OCI-LY7 (cell line): ENCODE measurements at regions not wholly inside any gene's neighbourhood (a gene's known extent, or its start where the extent isn't known, plus 50 kb on each side); places are given as distances from the start of the nearest gene placed in this dataset.

Source experiments
- BruUV-seq: library from RNA; stranded (reverse); fragments of 400-500 nt; replicated peaks from 2 replicates; lab custom pipeline; 2021; lab: Mats Ljungman, UMichigan
- CTCF ChIA-PET: fragments of 300-600 bp; sonication (Branson Sonifier 250); formaldehyde crosslinking; loops from one replicate; lab custom pipeline; 2022; ENCODE audit warnings: antibody characterized with exemption; ENCODE audit not compliant: unreplicated experiment; lab: Charles Lee
- POLR2A ChIA-PET: fragments of 300-600 bp; sonication (Branson Sonifier 250); formaldehyde crosslinking; loops from one replicate; lab custom pipeline; 2022; ENCODE audit warnings: antibody characterized with exemption; lab: Charles Lee
- DNase-seq: peaks from one replicate; pipeline ENCODE4 v3.0.0-alpha.2; 2015; ENCODE audit warnings: low spot score
- H2AFZ ChIP-seq: fragments of 200-600 bp; sonication (generic), shearing (Covaris generic); 2 replicates; pipeline ENCODE4 v1.6.1; 2014; ENCODE audit warnings: mild to moderate bottlenecking, antibody characterized with exemption, low read length, moderate library complexity
- H3K27ac ChIP-seq: fragments of 200-600 bp; sonication (generic); 2 replicates; pipeline ENCODE4 v1.5.1; 2014; ENCODE audit warnings: mixed run types, low read depth, mild to moderate bottlenecking, moderate library complexity, low read length, inconsistent platforms; ENCODE audit not compliant: poor library complexity, severe bottlenecking
- H3K36me3 ChIP-seq: fragments of 200-600 bp; sonication (generic); 2 replicates; pipeline ENCODE4 v1.6.1; 2014; ENCODE audit warnings: mild to moderate bottlenecking, antibody characterized with exemption, low read length, moderate library complexity, mixed read lengths; ENCODE audit not compliant: insufficient read depth
- H3K4me1 ChIP-seq: fragments of 200-600 bp; sonication (generic); 2 replicates; pipeline ENCODE4 v1.5.1; 2014; ENCODE audit warnings: mild to moderate bottlenecking, low read length; ENCODE audit not compliant: insufficient read depth, poor library complexity, severe bottlenecking
- H3K4me2 ChIP-seq: fragments of 200-600 bp; sonication (generic); 2 replicates; pipeline ENCODE4 v1.6.1; 2014; ENCODE audit warnings: mild to moderate bottlenecking, low read length
- H3K4me3 ChIP-seq: fragments of 200-600 bp; sonication (generic); 2 replicates; pipeline ENCODE4 v1.5.1; 2014; ENCODE audit warnings: mild to moderate bottlenecking, low read depth, low read length; ENCODE audit not compliant: poor library complexity, severe bottlenecking
- H3K79me2 ChIP-seq: fragments of 200-600 bp; sonication (generic); 2 replicates; pipeline ENCODE4 v1.6.1; 2016; ENCODE audit warnings: low read depth, mild to moderate bottlenecking, low read length, moderate library complexity, mixed read lengths; ENCODE audit not compliant: insufficient read depth
- H3K9me2 ChIP-seq: fragments of 200-600 bp; sonication (generic); 2 replicates; pipeline ENCODE4 v1.6.1; 2016; ENCODE audit warnings: mild to moderate bottlenecking, low read length, mixed read lengths; ENCODE audit not compliant: insufficient read depth
- H3K9me3 ChIP-seq: fragments of 200-600 bp; sonication (generic); 2 replicates; pipeline ENCODE4 v1.6.1; 2014; ENCODE audit warnings: mild to moderate bottlenecking, mixed run types, low read length, mixed read lengths
- H4K20me1 ChIP-seq: fragments of 200-600 bp; sonication (generic); 2 replicates; pipeline ENCODE4 v1.6.1; 2014; ENCODE audit warnings: mild to moderate bottlenecking, antibody characterized with exemption, low read length, moderate library complexity, mixed read lengths; ENCODE audit not compliant: insufficient read depth
- EZH2phosphoT487 ChIP-seq: fragments of 200-600 bp; sonication (generic); IDR thresholded peaks from 2 replicates; pipeline ENCODE4 v1.6.1; 2018; ENCODE audit warnings: low read depth, borderline replicate concordance, mild to moderate bottlenecking, mixed run types, antibody characterized with exemption, low read length, moderate library complexity, mixed read lengths
- intact Hi-C: fragments of 100-400 bp; cut with micrococcal nuclease; formaldehyde crosslinking; loops from one replicate; pipeline ENCODE4 v1.10.0; 2022; ENCODE audit not compliant: unreplicated experiment
- TF ChIP-seq, protein P1 (sequence below): fragments of 200-600 bp; sonication (generic); conservative IDR thresholded peaks from 2 replicates; pipeline ENCODE4 v1.5.1; 2014; ENCODE audit warnings: mild to moderate bottlenecking, antibody characterized with exemption, low read length, moderate library complexity, mixed read lengths

DNA sequence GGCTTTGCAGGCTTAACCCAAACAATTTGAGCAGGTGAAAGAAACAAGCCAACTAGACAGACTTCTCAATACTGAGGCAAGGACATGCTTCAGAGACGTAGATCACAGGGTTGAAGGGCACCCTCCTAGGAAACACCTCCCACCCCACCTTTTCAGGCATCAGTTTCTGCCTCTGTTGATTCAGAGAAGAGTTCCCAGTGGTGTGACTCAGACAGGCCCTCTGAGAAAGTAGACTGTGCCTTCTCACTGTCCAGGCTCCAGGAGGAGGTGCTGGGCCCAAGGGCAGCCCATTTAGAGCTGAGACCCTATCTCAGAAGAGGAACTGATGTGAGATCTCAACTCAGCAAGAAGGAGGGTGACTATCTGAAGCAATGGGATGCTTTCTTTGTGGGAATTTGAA, 108.1 kb downstream of the FAM50B start:
- H3K27ac ChIP-seq = no peak overlapping the region
- H3K36me3 ChIP-seq = no peaks in the 10 kb centered on the region
- no TSS peak for BruUV-seq
- H3K9me3 ChIP-seq = no peaks in the 10 kb centered on the region
- no peak overlapping the region for H2AFZ ChIP-seq
- no peak for DNase-seq
- ChIA-PET CTCF (no interaction called here), POLR2A (interaction anchor here (0.7 kb wide), 1 partner anchor 24 kb away, joined by 3 read pairs; no protein-coding TSS in a partner anchor)
- no peaks in the 10 kb centered on the region for H3K9me2 ChIP-seq
- TF ChIP-seq EZH2phosphoT487 = no peak
- TF ChIP-seq, protein P1, sequence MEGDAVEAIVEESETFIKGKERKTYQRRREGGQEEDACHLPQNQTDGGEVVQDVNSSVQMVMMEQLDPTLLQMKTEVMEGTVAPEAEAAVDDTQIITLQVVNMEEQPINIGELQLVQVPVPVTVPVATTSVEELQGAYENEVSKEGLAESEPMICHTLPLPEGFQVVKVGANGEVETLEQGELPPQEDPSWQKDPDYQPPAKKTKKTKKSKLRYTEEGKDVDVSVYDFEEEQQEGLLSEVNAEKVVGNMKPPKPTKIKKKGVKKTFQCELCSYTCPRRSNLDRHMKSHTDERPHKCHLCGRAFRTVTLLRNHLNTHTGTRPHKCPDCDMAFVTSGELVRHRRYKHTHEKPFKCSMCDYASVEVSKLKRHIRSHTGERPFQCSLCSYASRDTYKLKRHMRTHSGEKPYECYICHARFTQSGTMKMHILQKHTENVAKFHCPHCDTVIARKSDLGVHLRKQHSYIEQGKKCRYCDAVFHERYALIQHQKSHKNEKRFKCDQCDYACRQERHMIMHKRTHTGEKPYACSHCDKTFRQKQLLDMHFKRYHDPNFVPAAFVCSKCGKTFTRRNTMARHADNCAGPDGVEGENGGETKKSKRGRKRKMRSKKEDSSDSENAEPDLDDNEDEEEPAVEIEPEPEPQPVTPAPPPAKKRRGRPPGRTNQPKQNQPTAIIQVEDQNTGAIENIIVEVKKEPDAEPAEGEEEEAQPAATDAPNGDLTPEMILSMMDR = no peak
- intact Hi-C loops = no loop called here
- H3K4me2 ChIP-seq = no peak overlapping the region
- H4K20me1 ChIP-seq = no peaks in the 10 kb centered on the region
- no peaks in the 10 kb centered on the region for H3K79me2 ChIP-seq
- H3K4me3 ChIP-seq = no peak overlapping the region
- no peaks in the 10 kb centered on the region for H3K4me1 ChIP-seq

- TF ChIP-seq, protein P1 = no peak
- TF ChIP-seq EZH2phosphoT487 = no peak
- BruUV-seq = no TSS peak
- no peak for DNase-seq
- H3K9me3 ChIP-seq = no peaks in the 10 kb centered on the region
- H3K9me2 ChIP-seq = no peaks in the 10 kb centered on the region
- no peaks in the 10 kb centered on the region for H3K79me2 ChIP-seq
- H3K4me2 ChIP-seq = no peak overlapping the region
- H2AFZ ChIP-seq = no peak overlapping the region
- intact Hi-C loops = no loop called here
- H4K20me1 ChIP-seq = no peaks in the 10 kb centered on the region
- POLR2A ChIA-PET = no interaction called here
- CTCF ChIA-PET = no interaction called here
- H3K4me3 ChIP-seq = no peak overlapping the region
- H3K36me3 ChIP-seq = no peaks in the 10 kb centered on the region
- H3K27ac ChIP-seq = no peak overlapping the region
- H3K4me1 ChIP-seq = no peaks in the 10 kb centered on the region
Measured at GRCh38 chr6:3958255-3958654, 109.1 kb downstream of the FAM50B start.

- Histone ChIP-seq H3K4me2 (no peak overlapping the region), H4K20me1 (no peaks in the 10 kb centered on the region), H3K9me3 (no peaks in the 10 kb centered on the region), H3K79me2 (no peaks in the 10 kb centered on the region), H3K36me3 (no peaks in the 10 kb centered on the region), H3K27ac (no peak overlapping the region), H3K4me1 (no peaks in the 10 kb centered on the region), H3K9me2 (no peaks in the 10 kb centered on the region), H3K4me3 (no peak overlapping the region), H2AFZ (no peak overlapping the region)
- CTCF ChIA-PET = interaction anchor here (0.6 kb wide), 1 partner anchor 654 kb away, joined by 3 read pairs; no protein-coding TSS in a partner anchor
- intact Hi-C loops = no loop called here
- TF ChIP-seq, protein P1 = no peak
- TF ChIP-seq EZH2phosphoT487 = no peak
- no TSS peak for BruUV-seq
- no peak for DNase-seq
- POLR2A ChIA-PET = interaction anchor here (0.6 to 0.8 kb wide), 2 partner anchors 9 to 14 kb away, joined by 3 read pairs; no protein-coding TSS in a partner anchor
Measured at GRCh38 chr6:3959385-3959784, 110.2 kb downstream of the FAM50B start.
